CD4-positive, alpha-beta memory T cell (primary cell): ENCODE measurements at regions not wholly inside any gene's neighbourhood (a gene's known extent, or its start where the extent isn't known, plus 50 kb on each side); places are given as distances from the start of the nearest gene placed in this dataset.

ENCODE experiments used
- CTCF ChIA-PET: fragments of 350-600 bp; sonication (Branson Sonifier 250); formaldehyde crosslinking; loops from one replicate; lab custom pipeline; 2021; ENCODE audit warnings: inconsistent platforms; ENCODE audit not compliant: partially characterized antibody; lab: Charles Lee
- POLR2A ChIA-PET: fragments of 350-600 bp; sonication (Branson Sonifier 250); formaldehyde crosslinking; loops from one replicate; lab custom pipeline; 2021; ENCODE audit not compliant: partially characterized antibody; lab: Charles Lee
- DNase-seq, 5 donors: peaks; one replicate each; pipeline versions ENCODE4 v3.0.0 to v3.0.0-alpha.2; 2020 to 2022; ENCODE audit warnings: mixed read lengths in 1 of 5
- H3K27ac ChIP-seq: one replicate; pipeline ENCODE4 v1.7.0; 2013; ENCODE audit warnings: low read depth, low read length
- H3K27me3 ChIP-seq: 2 replicates; pipeline ENCODE4 v1.7.0; 2013; ENCODE audit warnings: mild to moderate bottlenecking, low read length, moderate library complexity; ENCODE audit not compliant: insufficient read depth
- H3K36me3 ChIP-seq: 2 replicates; pipeline ENCODE4 v1.7.0; 2013; ENCODE audit warnings: mild to moderate bottlenecking, low read length, moderate library complexity; ENCODE audit not compliant: insufficient read depth
- H3K4me1 ChIP-seq: 2 replicates; pipeline ENCODE4 v1.7.0; 2013; ENCODE audit warnings: mild to moderate bottlenecking, low read length, moderate library complexity; ENCODE audit not compliant: insufficient read depth
- H3K4me3 ChIP-seq, 2 donors: one replicate each; pipeline ENCODE4 v1.7.0; 2013; ENCODE audit warnings: low read length in 2 of 2, mild to moderate bottlenecking in 1 of 2
- H3K9me3 ChIP-seq, 2 donors: one replicate each; pipeline ENCODE4 v1.7.0; 2013; ENCODE audit warnings: low read length in 2 of 2, control low read depth in 1 of 2; ENCODE audit not compliant: control insufficient read depth in 1 of 2
- H3K27ac Mint-ChIP-seq, 7 donors: one replicate each; pipeline ENCODE4 v1.8.0; 2020 to 2021; ENCODE audit warnings: mixed read lengths in 7 of 7, mild to moderate bottlenecking in 6 of 7, inconsistent platforms in 3 of 7, moderate library complexity in 3 of 7
- H3K27me3 Mint-ChIP-seq, 2 donors: one replicate each; pipeline ENCODE4 v1.8.0; 2020 to 2021; ENCODE audit warnings: mixed read lengths in 2 of 2
- H3K36me3 Mint-ChIP-seq, 2 donors: one replicate each; pipeline ENCODE4 v1.8.0; 2020 to 2021; ENCODE audit warnings: mixed read lengths in 2 of 2, inconsistent platforms in 1 of 2, mild to moderate bottlenecking in 1 of 2
- H3K4me1 Mint-ChIP-seq, 4 donors: one replicate each; pipeline ENCODE4 v1.8.0; 2020 to 2021; ENCODE audit warnings: mixed read lengths in 4 of 4, mild to moderate bottlenecking in 1 of 4
- H3K4me3 Mint-ChIP-seq, 8 donors: one replicate each; pipeline ENCODE4 v1.8.0; 2020 to 2021; ENCODE audit warnings: mixed read lengths in 8 of 8, mild to moderate bottlenecking in 7 of 8, moderate library complexity in 6 of 8, inconsistent platforms in 3 of 8
- H3K9me3 Mint-ChIP-seq, 8 donors: one replicate each; pipeline ENCODE4 v1.8.0; 2020 to 2021; ENCODE audit warnings: mixed read lengths in 8 of 8, mild to moderate bottlenecking in 5 of 8, inconsistent platforms in 3 of 8, moderate library complexity in 1 of 8
- intact Hi-C: fragments of 100-400 bp; cut with micrococcal nuclease; formaldehyde crosslinking; loops from one replicate; pipeline ENCODE4 v1.15.1; 2023

DNA sequence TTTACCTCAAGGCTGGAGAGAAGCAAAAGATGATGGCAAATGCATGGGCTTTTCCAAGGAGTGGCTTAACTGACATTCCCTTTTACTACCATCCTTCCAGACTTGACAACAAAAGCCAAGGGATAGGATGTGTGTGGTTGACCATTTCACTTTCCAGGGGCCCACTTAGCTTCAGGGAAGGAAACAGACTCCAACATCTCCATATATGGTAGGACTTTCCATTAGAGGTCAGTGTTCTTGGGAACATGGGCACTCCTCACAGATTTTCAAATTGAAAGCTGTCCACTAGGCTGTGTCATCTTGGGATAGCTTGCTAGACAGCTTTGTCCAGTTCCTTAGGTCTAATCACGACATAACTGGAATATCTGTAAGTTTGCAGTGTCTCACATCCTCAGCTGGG, 118.1 kb upstream of the NAMPT start:
- no peak for DNase-seq
- Histone ChIP-seq H3K27me3 (no peaks in the 10 kb centered on the region), H3K9me3 (no peaks in the 10 kb centered on the region), H3K27ac (no peak overlapping the region), H3K4me3 (no peak overlapping the region), H3K36me3 (no peaks in the 10 kb centered on the region), H3K4me1 (no peaks in the 10 kb centered on the region)
- ChIA-PET CTCF (interaction anchor here (0.8 to 1.1 kb wide), 2 partner anchors 59 to 134 kb away, joined by 3 read pairs; no protein-coding TSS in a partner anchor), POLR2A (no interaction called here)
- Mint-ChIP-seq H3K4me1 (peaks cover 0 to 7% (median 4%) of the 10 kb centered on the region in 4 donors), H3K36me3 (no peaks in the 10 kb centered on the region), H3K4me3 (no peak overlapping the region), H3K9me3 (peaks cover 0 to 6% (median 0%) of the 10 kb centered on the region in 8 donors), H3K27me3 (peaks cover 7 to 14% of the 10 kb centered on the region in 2 donors), H3K27ac (no peak overlapping the region)
- intact Hi-C loops = no loop called here

DNA sequence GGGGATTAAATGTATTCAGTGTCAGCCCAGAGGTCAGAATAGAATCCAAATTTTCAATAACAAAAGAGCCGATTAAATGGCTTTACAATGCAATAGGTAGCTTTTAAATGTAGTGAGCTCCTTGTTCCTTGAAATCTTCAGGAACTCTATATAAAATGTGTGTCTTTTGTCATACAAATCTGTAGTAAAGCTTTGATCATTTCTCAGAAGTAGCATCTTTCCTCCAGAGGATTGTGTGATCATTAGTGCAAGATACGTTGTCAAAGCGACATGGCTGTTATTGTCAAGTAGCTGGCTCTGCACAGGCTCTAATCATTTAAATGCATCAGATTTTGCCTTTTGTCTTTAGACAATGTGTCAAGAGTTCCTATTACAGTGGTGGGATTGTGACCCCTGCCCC, 116.1 kb upstream of the NAMPT start:
- H3K36me3 ChIP-seq = no peaks in the 10 kb centered on the region
- H3K9me3 ChIP-seq = no peaks in the 10 kb centered on the region
- peaks cover 0 to 6% (median 0%) of the 10 kb centered on the region in 8 donors for H3K9me3 Mint-ChIP-seq
- H3K4me1 ChIP-seq = no peaks in the 10 kb centered on the region
- ChIA-PET POLR2A (no interaction called here), CTCF (no interaction called here)
- no peak for DNase-seq
- peaks cover 7 to 16% of the 10 kb centered on the region in 2 donors for H3K27me3 Mint-ChIP-seq
- intact Hi-C loops = no loop called here
- H3K27ac ChIP-seq = no peak overlapping the region
- H3K4me1 Mint-ChIP-seq = peaks cover 0 to 4% (median 3%) of the 10 kb centered on the region in 4 donors
- no peaks in the 10 kb centered on the region for H3K36me3 Mint-ChIP-seq
- H3K4me3 ChIP-seq = no peak overlapping the region
- H3K4me3 Mint-ChIP-seq = no peak overlapping the region
- H3K27me3 ChIP-seq = no peaks in the 10 kb centered on the region
- no peak overlapping the region for H3K27ac Mint-ChIP-seq

GRCh38 chr7:106398786-106399185, 114.0 kb upstream of the NAMPT start:
- POLR2A ChIA-PET = no interaction called here
- H3K36me3 ChIP-seq = no peaks in the 10 kb centered on the region
- Mint-ChIP-seq H3K4me3 (no peak overlapping the region), H3K36me3 (no peaks in the 10 kb centered on the region), H3K9me3 (peaks cover 0 to 6% (median 1%) of the 10 kb centered on the region in 8 donors), H3K4me1 (no peaks in the 10 kb centered on the region), H3K27ac (no peak overlapping the region), H3K27me3 (peaks cover 14 to 26% of the 10 kb centered on the region in 2 donors)
- no peaks in the 10 kb centered on the region for H3K4me1 ChIP-seq
- H3K27ac ChIP-seq = no peak overlapping the region
- H3K9me3 ChIP-seq = no peaks in the 10 kb centered on the region
- CTCF ChIA-PET = no interaction called here
- intact Hi-C loops = no loop called here
- DNase-seq = no peak
- no peaks in the 10 kb centered on the region for H3K27me3 ChIP-seq
- no peak overlapping the region for H3K4me3 ChIP-seq

GRCh38 chr7:106397994-106398393, 113.2 kb upstream of the NAMPT start:
- H3K9me3 ChIP-seq = no peaks in the 10 kb centered on the region
- no peak overlapping the region for H3K4me3 ChIP-seq
- no peaks in the 10 kb centered on the region for H3K36me3 Mint-ChIP-seq
- H3K27ac Mint-ChIP-seq = no peak overlapping the region
- intact Hi-C loops = no loop called here
- no peak for DNase-seq
- H3K27ac ChIP-seq = no peak overlapping the region
- no peaks in the 10 kb centered on the region for H3K27me3 ChIP-seq
- no peaks in the 10 kb centered on the region for H3K4me1 Mint-ChIP-seq
- H3K4me1 ChIP-seq = no peaks in the 10 kb centered on the region
- peaks cover 0 to 2% (median 0%) of the 10 kb centered on the region in 8 donors for H3K9me3 Mint-ChIP-seq
- ChIA-PET POLR2A (no interaction called here), CTCF (no interaction called here)
- no peak overlapping the region for H3K4me3 Mint-ChIP-seq
- H3K27me3 Mint-ChIP-seq = peaks cover 14 to 26% of the 10 kb centered on the region in 2 donors
- H3K36me3 ChIP-seq = no peaks in the 10 kb centered on the region

DNA sequence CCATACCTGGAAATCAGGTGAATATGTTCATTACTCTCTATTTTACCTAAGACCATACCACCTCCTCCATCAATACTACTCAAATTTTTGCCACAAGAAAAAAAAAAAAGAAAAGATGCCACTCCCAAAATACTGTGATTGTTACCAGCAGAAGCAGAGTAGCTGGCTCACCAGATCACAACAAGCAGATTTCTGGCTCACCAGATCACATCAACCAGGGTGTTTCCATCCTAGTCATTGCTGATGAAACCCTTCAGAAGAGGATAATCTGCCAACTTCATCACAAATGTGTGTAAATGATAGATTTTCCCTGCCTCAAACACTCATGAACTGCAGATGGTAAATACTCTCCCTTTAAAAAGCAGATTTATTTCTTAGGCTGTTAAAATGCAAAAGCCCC, 109.7 kb upstream of the NAMPT start:
- intact Hi-C loops = no loop called here
- Histone ChIP-seq H3K27me3 (no peaks in the 10 kb centered on the region), H3K27ac (no peak overlapping the region), H3K36me3 (no peaks in the 10 kb centered on the region), H3K9me3 (no peaks in the 10 kb centered on the region), H3K4me1 (no peaks in the 10 kb centered on the region), H3K4me3 (no peak overlapping the region)
- no peak overlapping the region for H3K27ac Mint-ChIP-seq
- no peaks in the 10 kb centered on the region for H3K4me1 Mint-ChIP-seq
- peaks cover 11 to 24% of the 10 kb centered on the region in 2 donors for H3K27me3 Mint-ChIP-seq
- DNase-seq = no peak
- H3K9me3 Mint-ChIP-seq = peaks cover 0 to 2% (median 0%) of the 10 kb centered on the region in 8 donors
- ChIA-PET POLR2A (no interaction called here), CTCF (no interaction called here)
- H3K36me3 Mint-ChIP-seq = no peaks in the 10 kb centered on the region
- H3K4me3 Mint-ChIP-seq = no peak overlapping the region

- CTCF ChIA-PET = no interaction called here
- H3K36me3 ChIP-seq = no peaks in the 10 kb centered on the region
- DNase-seq = no peak
- POLR2A ChIA-PET = no interaction called here
- H3K9me3 ChIP-seq = no peaks in the 10 kb centered on the region
- no peaks in the 10 kb centered on the region for H3K27me3 ChIP-seq
- no peak overlapping the region for H3K4me3 Mint-ChIP-seq
- peaks cover 9 to 21% of the 10 kb centered on the region in 2 donors for H3K27me3 Mint-ChIP-seq
- H3K27ac Mint-ChIP-seq = no peak overlapping the region
- no peaks in the 10 kb centered on the region for H3K4me1 ChIP-seq
- no peak overlapping the region for H3K4me3 ChIP-seq
- H3K36me3 Mint-ChIP-seq = no peaks in the 10 kb centered on the region
- H3K27ac ChIP-seq = no peak overlapping the region
- H3K4me1 Mint-ChIP-seq = no peaks in the 10 kb centered on the region
- intact Hi-C loops = no loop called here
- peaks cover 0 to 2% (median 0%) of the 10 kb centered on the region in 8 donors for H3K9me3 Mint-ChIP-seq
These were observed 108.9 kb upstream of the NAMPT start for GRCh38 chr7:106393564-106394251.

DNA sequence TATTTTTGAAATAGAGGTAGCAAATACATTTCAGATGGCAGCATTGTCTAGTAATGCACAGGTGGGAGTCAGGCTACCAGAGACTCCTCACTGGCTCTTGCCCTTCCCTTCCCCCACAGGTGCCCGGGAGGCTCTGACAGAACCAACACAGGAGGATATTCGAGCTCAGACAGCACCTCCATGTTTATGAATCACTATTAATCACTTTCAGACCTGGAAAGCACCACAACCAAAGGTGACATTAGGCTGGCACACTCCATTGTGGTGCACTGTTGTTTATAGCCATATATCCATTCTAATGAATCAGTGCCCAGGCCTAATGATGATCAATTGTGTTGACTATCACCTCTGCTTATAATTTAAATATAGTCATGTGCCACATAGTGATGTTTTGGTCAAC, 107.8 kb upstream of the NAMPT start:
- Mint-ChIP-seq H3K9me3 (peaks cover 0 to 2% (median 0%) of the 10 kb centered on the region in 8 donors), H3K4me1 (no peaks in the 10 kb centered on the region), H3K27ac (no peak overlapping the region), H3K27me3 (peaks cover 9 to 16% of the 10 kb centered on the region in 2 donors), H3K36me3 (no peaks in the 10 kb centered on the region), H3K4me3 (no peak overlapping the region)
- no peaks in the 10 kb centered on the region for H3K9me3 ChIP-seq
- DNase-seq = no peak
- intact Hi-C loops = no loop called here
- no peak overlapping the region for H3K4me3 ChIP-seq
- H3K36me3 ChIP-seq = no peaks in the 10 kb centered on the region
- H3K27me3 ChIP-seq = no peaks in the 10 kb centered on the region
- CTCF ChIA-PET = interaction anchor here (1.8 kb wide), 1 partner anchor 9 kb away, joined by 4 read pairs; no protein-coding TSS in a partner anchor
- no peaks in the 10 kb centered on the region for H3K4me1 ChIP-seq
- POLR2A ChIA-PET = no interaction called here
- H3K27ac ChIP-seq = no peak overlapping the region
